PC-9 (cell line): ENCODE measurements at regions not wholly inside any gene's neighbourhood (a gene's known extent, or its start where the extent isn't known, plus 50 kb on each side); places are given as distances from the start of the nearest gene placed in this dataset.

Experiments
- CTCF ChIP-seq: fragments of 200-600 bp; sonication (generic); conservative IDR thresholded peaks from 2 replicates; pipeline ENCODE4 v1.6.1; 2017; ENCODE audit warnings: mixed run types, antibody characterized with exemption, mild to moderate bottlenecking, moderate library complexity
- EZH2 ChIP-seq: fragments of 200-600 bp; sonication (generic); IDR thresholded peaks from 2 replicates; pipeline ENCODE4 v1.8.0; 2017; ENCODE audit warnings: antibody characterized with exemption, low read depth

- TF ChIP-seq CTCF (no peak), EZH2 (no peak)
Measured at GRCh38 chr1:82367456-82367855, 566.7 kb downstream of the ADGRL2 start.
